K562 (cell line): ENCODE measurements at regions not wholly inside any gene's neighbourhood (a gene's known extent, or its start where the extent isn't known, plus 50 kb on each side); places are given as distances from the start of the nearest gene placed in this dataset.

ENCODE experiments used
- ATAC-seq: fragments of 200-7000 bp; cut with Tn5 transposase; 3 replicates; pipeline ENCODE4 v1.9.1; 2020; ENCODE audit warnings: moderate library complexity
- BruUV-seq: library from RNA; stranded (reverse); fragments of 400-500 nt; replicated peaks from 2 replicates; lab custom pipeline; 2021; lab: Mats Ljungman, UMichigan
- CTCF ChIA-PET: fragments of 300-600 bp; formaldehyde crosslinking; extraction: SDS; loops from one replicate; lab custom pipeline; 2021; ENCODE audit warnings: low intra/inter-chr PET ratio; lab: Yijun Ruan, JAX
- POLR2A ChIA-PET: fragments of 300-600, 350-650 bp; sonication (Branson Sonifier 250); formaldehyde crosslinking; extraction: SDS; loops from one replicate; lab custom pipeline; 2021; ENCODE audit warnings: antibody characterized with exemption, inconsistent platforms; lab: Yijun Ruan, JAX
- DNase-seq, 4 experiments: peaks; one replicate each; pipeline versions ENCODE4 v3.0.0 to v3.0.0-alpha.2; 2011 to 2018; ENCODE audit warnings: low spot score in 3 of 4, mixed read lengths in 3 of 4; ENCODE audit errors: extremely low read depth in 1 of 4
- FAIRE-seq: peaks from 2 replicates; lab custom pipeline; 2011; peaks lifted over from hg19 to GRCh38; lab: Jason Lieb, UNC
- H2AFZ ChIP-seq: 2 replicates; pipeline ENCODE4 v1.6.0; 2011; ENCODE audit warnings: low read depth, low read length, control low read depth, inconsistent platforms
- H3K27ac ChIP-seq: fragments of 200-600 bp; 3 replicates; pipeline ENCODE4 v1.8.0; 2011; ENCODE audit warnings: low read depth, mild to moderate bottlenecking, control low read depth, inconsistent platforms, low read length, moderate library complexity, mixed read lengths; ENCODE audit errors: extremely low read depth
- H3K27me3 ChIP-seq, 2 experiments: fragments of 300-600 bp in 1 of 2; 2 replicates in 1 of 2; 3 replicates in 1 of 2; pipeline versions ENCODE4 v1.6.0 to v1.8.0; 2011; ENCODE audit warnings: inconsistent platforms in 2 of 2, low read length in 2 of 2, mild to moderate bottlenecking in 1 of 2, mixed read lengths in 1 of 2, moderate library complexity in 1 of 2; ENCODE audit not compliant: control insufficient read depth in 2 of 2, insufficient read depth in 2 of 2
- H3K36me3 ChIP-seq: fragments of 300-600 bp; 3 replicates; pipeline ENCODE4 v1.8.0; 2011; ENCODE audit warnings: mild to moderate bottlenecking, low read length, inconsistent platforms; ENCODE audit not compliant: control insufficient read depth, insufficient read depth
- H3K4me1 ChIP-seq, 2 experiments: fragments of 200-600 bp in 1 of 2; replicated peaks in 1 of 2; 2 replicates in 1 of 2; 3 replicates in 1 of 2; pipeline versions ENCODE4 v1.5.1 to v1.8.0; 2011; ENCODE audit warnings: inconsistent platforms in 2 of 2, low read length in 2 of 2, mild to moderate bottlenecking in 1 of 2, mixed read lengths in 1 of 2, moderate library complexity in 1 of 2; ENCODE audit not compliant: control insufficient read depth in 2 of 2, insufficient read depth in 2 of 2
- H3K4me2 ChIP-seq: 2 replicates; pipeline ENCODE4 v1.6.1; 2011; ENCODE audit warnings: low read length, control low read depth, inconsistent platforms, mixed read lengths; ENCODE audit not compliant: insufficient read depth
- H3K4me3 ChIP-seq: fragments of 200-600 bp; sonication (generic), shearing (Covaris generic); 2 replicates; pipeline ENCODE4 v1.5.1; 2016; ENCODE audit warnings: control low read depth, inconsistent platforms
- H3K79me2 ChIP-seq: fragments of 200-600 bp; 3 replicates; pipeline ENCODE4 v1.8.0; 2011; ENCODE audit warnings: low read length, inconsistent platforms; ENCODE audit not compliant: control insufficient read depth, insufficient read depth
- H3K9ac ChIP-seq, 2 experiments: 2 replicates each; pipeline versions ENCODE4 v1.6.0 to v1.6.1; 2011; ENCODE audit warnings: low read depth in 2 of 2, low read length in 2 of 2, control low read depth in 1 of 2, inconsistent platforms in 1 of 2, mild to moderate bottlenecking in 1 of 2, mixed read lengths in 1 of 2; ENCODE audit not compliant: insufficient read depth in 1 of 2
- H3K9me1 ChIP-seq: one replicate; pipeline ENCODE4 v1.6.0; 2011; ENCODE audit warnings: inconsistent platforms, mild to moderate bottlenecking, low read length, moderate library complexity; ENCODE audit not compliant: control insufficient read depth, insufficient read depth
- H3K9me3 ChIP-seq: replicated peaks from 2 replicates; pipeline ENCODE4 v1.5.1; 2011; ENCODE audit warnings: low read depth, low read length, inconsistent platforms; ENCODE audit not compliant: control insufficient read depth, insufficient read depth
- H4K20me1 ChIP-seq: replicated peaks from 2 replicates; pipeline ENCODE4 v1.6.1; 2011; ENCODE audit warnings: low read length, inconsistent platforms, mixed read lengths; ENCODE audit not compliant: control insufficient read depth, insufficient read depth
- ARID1B ChIP-seq: fragments of 450-650 bp; IDR thresholded peaks from 2 replicates; pipeline ENCODE4 v1.6.1; 2016; ENCODE audit warnings: antibody characterized with exemption, mild to moderate bottlenecking, inconsistent platforms
- BRD4 ChIP-seq: fragments of 200-600 bp; sonication (generic); IDR thresholded peaks from 2 replicates; pipeline ENCODE4 v1.6.1; 2017; ENCODE audit warnings: inconsistent platforms
- COPS2 ChIP-seq: fragments of 450-650 bp; conservative IDR thresholded peaks from 2 replicates; pipeline ENCODE4 v1.6.1; 2016; ENCODE audit warnings: mild to moderate bottlenecking, moderate library complexity
- E2F4 ChIP-seq: sonication (generic); formaldehyde crosslinking; IDR thresholded peaks from 2 replicates; pipeline ENCODE4 v1.8.0; 2022; ENCODE audit warnings: mild to moderate bottlenecking, low read depth, missing genetic modification reagents
- FOS ChIP-seq: IDR thresholded peaks from 3 replicates; pipeline ENCODE4 v1.6.1; 2011; ENCODE audit not compliant: insufficient read length; ENCODE audit errors: extremely low read depth
- FOXM1 ChIP-seq, 2 experiments: fragments of 450-650 bp in 1 of 2; sonication (generic) in 1 of 2; formaldehyde crosslinking in 1 of 2; IDR thresholded peaks; 2 replicates each; pipeline versions ENCODE4 v1.6.1 to v1.9.0; 2017 to 2022; ENCODE audit warnings: low read depth in 2 of 2, mild to moderate bottlenecking in 2 of 2, missing genetic modification reagents in 1 of 2, moderate library complexity in 1 of 2
- HDAC6 ChIP-seq: IDR thresholded peaks from 2 replicates; pipeline ENCODE4 v1.6.1; 2012; ENCODE audit warnings: low read depth, mild to moderate bottlenecking, control low read depth, inconsistent platforms, low read length, moderate library complexity
- HNRNPH1 ChIP-seq: fragments of 200-400 bp; formaldehyde crosslinking; optimal IDR thresholded peaks from 2 replicates; pipeline ENCODE3; 2017; ENCODE audit warnings: low read depth, mild to moderate bottlenecking, low read length, moderate library complexity
- ZNF696 ChIP-seq: fragments of 250-450 bp; sonication (Bioruptor Pico); conservative IDR thresholded peaks from 2 replicates; pipeline ENCODE4 v1.4.0; 2020; ENCODE audit warnings: mild to moderate bottlenecking, moderate library complexity
- ZNF75A ChIP-seq: fragments of 450-650 bp; formaldehyde crosslinking; IDR thresholded peaks from 2 replicates; pipeline ENCODE4 v1.4.0; 2020; ENCODE audit warnings: mild to moderate bottlenecking
- ZNF785 ChIP-seq: fragments of 250-450 bp; sonication (Bioruptor Pico); IDR thresholded peaks from 2 replicates; pipeline ENCODE4 v1.4.0; 2020; ENCODE audit warnings: mild to moderate bottlenecking
- WGBS: fragments of 100-300 bp; shearing (Covaris generic); methylation state at CpG from one replicate; pipeline ENCODE4 v1.1.6; 2016; ENCODE audit warnings: low coverage, mixed read lengths; ENCODE audit not compliant: insufficient coverage; ENCODE audit errors: missing lambda C conversion rate; 5-methylcytosine and 5-hydroxymethylcytosine counted together
- in situ Hi-C: fragments of 300-500 bp; cut with MboI; formaldehyde crosslinking; loops from 4 replicates; pipeline ENCODE4 v1.15.0; 2018; ENCODE audit warnings: inconsistent platforms, mixed read lengths
- intact Hi-C: fragments of 100-400 bp; cut with micrococcal nuclease; formaldehyde crosslinking; loops from 2 replicates; pipeline ENCODE4 v1.14.2; 2022

- no peak overlapping the region for H3K9ac ChIP-seq
- POLR2A ChIA-PET: interaction anchor here (0.6 kb wide), 1 partner anchor 178 kb away, joined by 3 read pairs; no protein-coding TSS in a partner anchor
- no TSS peak for BruUV-seq
- no peaks in the 10 kb centered on the region for H4K20me1 ChIP-seq
- CTCF ChIA-PET: no interaction called here
- 0% methylated on average over 11 of the region's 11 CpGs for whole genome bisulfite sequencing
- FAIRE-seq (no peak), ATAC-seq (no peak), DNase-seq (no peak)
- no peak overlapping the region for H3K4me3 ChIP-seq
- in situ Hi-C loops: loop anchor here (25.0 kb wide), 1 partner anchor 366 kb away; no protein-coding TSS in a partner anchor
- H3K36me3 ChIP-seq: no peaks in the 10 kb centered on the region
- H3K9me1 ChIP-seq: no peaks in the 10 kb centered on the region
- no peaks in the 10 kb centered on the region for H3K4me1 ChIP-seq
- no peaks in the 10 kb centered on the region for H3K27me3 ChIP-seq
- no peak overlapping the region for H3K27ac ChIP-seq
- no peaks in the 10 kb centered on the region for H3K79me2 ChIP-seq
- H3K4me2 ChIP-seq: no peak overlapping the region
- intact Hi-C loops: no loop called here
- H2AFZ ChIP-seq: no peak overlapping the region
- TF ChIP-seq ZNF696 (no peak), HNRNPH1 (no peak), ARID1B (no peak), ZNF75A (CRISPR knock-in tag) (no peak), ZNF785 (CRISPR knock-in tag) (no peak), E2F4 (CRISPR knock-in tag) (no peak), FOXM1 (IDR thresholded peaks at IDR 0.05; ENCODE audit: low read depth) (no peak), FOXM1 (CRISPR knock-in tag; IDR thresholded peaks at IDR 0.05; ENCODE audit: low read depth) (no peak), COPS2 (no peak), BRD4 (no peak), FOS (no peak), HDAC6 (no peak)
- H3K9me3 ChIP-seq: no peaks in the 10 kb centered on the region
Measured at GRCh38 chr4:175971388-175972179, 94.1 kb upstream of the WDR17 start.
